NOMO-1 treated with DMSO at 0.1 percent for 48 hours (cell line): ENCODE measurements at regions not wholly inside any gene's neighbourhood (a gene's known extent, or its start where the extent isn't known, plus 50 kb on each side); places are given as distances from the start of the nearest gene placed in this dataset.
A peak's percentile ranks its signal among the peaks of the same experiment; 100 is the strongest.

Experiments
- DNase-seq: peaks from one replicate; lab custom pipeline; 2025; ENCODE audit not compliant: unreplicated experiment; lab: John Stamatoyannopoulos, UW

- DNase-seq, result no peak
Measured at GRCh38 chr11:104286129-104286528, 122.2 kb upstream of the PDGFD start.

- no peak for DNase-seq
Measured at GRCh38 chr11:104279587-104279986, 115.6 kb upstream of the PDGFD start.

- DNase-seq, result peak; percentile 63
Measured at GRCh38 chr11:104275992-104276391, 112.0 kb upstream of the PDGFD start.

GRCh38 chr11:104260456-104260855 is 96.5 kb upstream of the PDGFD start:
- no peak for DNase-seq

GRCh38 chr11:104259121-104259610 is 95.2 kb upstream of the PDGFD start:
- no peak for DNase-seq

- DNase-seq, result peak; percentile 2
Measured at GRCh38 chr11:104256525-104256924, 92.6 kb upstream of the PDGFD start.

- DNase-seq, result peak; percentile 39
Measured at GRCh38 chr11:104254347-104254746, 90.4 kb upstream of the PDGFD start.

- no peak for DNase-seq
Measured at GRCh38 chr11:104246590-104246989, 82.6 kb upstream of the PDGFD start.

GRCh38 chr11:104238916-104239315 is 75.0 kb upstream of the PDGFD start:
- DNase-seq, result no peak

- DNase-seq, result no peak
Measured at GRCh38 chr11:104225047-104225446, 61.1 kb upstream of the PDGFD start.

- no peak for DNase-seq
Measured at GRCh38 chr11:104222464-104222863, 58.5 kb upstream of the PDGFD start.

- DNase-seq, result no peak
Measured at GRCh38 chr11:104221455-104221854, 57.5 kb upstream of the PDGFD start.

GRCh38 chr11:104219096-104219495 is 55.1 kb upstream of the PDGFD start:
- DNase-seq, result no peak

GRCh38 chr11:104214517-104214916 is 50.6 kb upstream of the PDGFD start:
- DNase-seq, result no peak
